Stomach smooth muscle (tissue), 2 donors: ENCODE measurements at regions not wholly inside any gene's neighbourhood (a gene's known extent, or its start where the extent isn't known, plus 50 kb on each side); places are given as distances from the start of the nearest gene placed in this dataset.

Experiments
- H3K27ac ChIP-seq: one replicate; pipeline ENCODE4 v1.7.0; 2013; ENCODE audit warnings: mild to moderate bottlenecking, low read length, inconsistent platforms
- H3K27me3 ChIP-seq, 2 donors: one replicate each; pipeline ENCODE4 v1.7.0; 2013; ENCODE audit warnings: low read length in 2 of 2; ENCODE audit not compliant: insufficient read depth in 2 of 2, control insufficient read depth in 1 of 2
- H3K36me3 ChIP-seq, 2 donors: one replicate each; pipeline ENCODE4 v1.7.0; 2013; ENCODE audit warnings: low read length in 2 of 2; ENCODE audit not compliant: control insufficient read depth in 2 of 2, insufficient read depth in 2 of 2
- H3K4me1 ChIP-seq: one replicate; pipeline ENCODE4 v1.7.0; 2013; ENCODE audit warnings: low read length; ENCODE audit not compliant: control insufficient read depth, insufficient read depth
- H3K4me3 ChIP-seq, 2 donors: one replicate each; pipeline ENCODE4 v1.7.0; 2013; ENCODE audit warnings: low read length in 2 of 2
- H3K9ac ChIP-seq, 2 donors: one replicate each; pipeline ENCODE4 v1.7.0; 2013; ENCODE audit warnings: low read length in 2 of 2, mild to moderate bottlenecking in 1 of 2
- H3K9me3 ChIP-seq, 2 donors: one replicate each; pipeline ENCODE4 v1.7.0; 2013; ENCODE audit warnings: low read length in 2 of 2; ENCODE audit not compliant: control insufficient read depth in 2 of 2
- donor health status: healthy.
- donor health status: Pancreatic carcinoma.

- no peak overlapping the region for H3K27ac ChIP-seq
- no peaks in the 10 kb centered on the region for H3K36me3 ChIP-seq
- H3K9ac ChIP-seq, result no peak overlapping the region
- H3K4me1 ChIP-seq, result peaks cover 2% of the 10 kb centered on the region
- H3K9me3 ChIP-seq, result no peaks in the 10 kb centered on the region
- H3K4me3 ChIP-seq, result no peak overlapping the region
- H3K27me3 ChIP-seq, result no peaks in the 10 kb centered on the region
These were observed 159.7 kb upstream of the SLC1A4 start for GRCh38 chr2:64829525-64829924.

GRCh38 chr2:64831134-64831976 lies 157.8 kb upstream of the SLC1A4 start:
- no peaks in the 10 kb centered on the region for H3K9me3 ChIP-seq
- peaks cover 2% of the 10 kb centered on the region for H3K4me1 ChIP-seq
- no peak overlapping the region for H3K27ac ChIP-seq
- H3K9ac ChIP-seq, result no peak overlapping the region
- no peaks in the 10 kb centered on the region for H3K36me3 ChIP-seq
- H3K4me3 ChIP-seq, result no peak overlapping the region
- no peaks in the 10 kb centered on the region for H3K27me3 ChIP-seq

GRCh38 chr2:64831977-64832328 lies 157.2 kb upstream of the SLC1A4 start:
- no peak overlapping the region for H3K9ac ChIP-seq
- peaks cover 2% of the 10 kb centered on the region for H3K4me1 ChIP-seq
- H3K4me3 ChIP-seq, result no peak overlapping the region
- no peaks in the 10 kb centered on the region for H3K36me3 ChIP-seq
- no peaks in the 10 kb centered on the region for H3K27me3 ChIP-seq
- no peak overlapping the region for H3K27ac ChIP-seq
- no peaks in the 10 kb centered on the region for H3K9me3 ChIP-seq

- H3K4me1 ChIP-seq, result peaks cover 2% of the 10 kb centered on the region
- no peak overlapping the region for H3K27ac ChIP-seq
- H3K27me3 ChIP-seq, result no peaks in the 10 kb centered on the region
- H3K36me3 ChIP-seq, result no peaks in the 10 kb centered on the region
- H3K9ac ChIP-seq, result no peak overlapping the region
- H3K9me3 ChIP-seq, result no peaks in the 10 kb centered on the region
- no peak overlapping the region for H3K4me3 ChIP-seq
These were observed 156.3 kb upstream of the SLC1A4 start for GRCh38 chr2:64832936-64833335.

GRCh38 chr2:64836566-64836965 lies 152.6 kb upstream of the SLC1A4 start:
- Histone ChIP-seq H3K27me3 (no peaks in the 10 kb centered on the region), H3K4me1 (no peaks in the 10 kb centered on the region), H3K9me3 (no peaks in the 10 kb centered on the region), H3K36me3 (no peaks in the 10 kb centered on the region), H3K9ac (no peak overlapping the region), H3K4me3 (no peak overlapping the region), H3K27ac (no peak overlapping the region)

GRCh38 chr2:64837116-64837731 lies 152.0 kb upstream of the SLC1A4 start:
- Histone ChIP-seq H3K4me1 (no peaks in the 10 kb centered on the region), H3K36me3 (no peaks in the 10 kb centered on the region), H3K27ac (no peak overlapping the region), H3K9me3 (no peaks in the 10 kb centered on the region), H3K27me3 (no peaks in the 10 kb centered on the region), H3K9ac (no peak overlapping the region), H3K4me3 (no peak overlapping the region)

- Histone ChIP-seq H3K27ac (no peak overlapping the region), H3K36me3 (no peaks in the 10 kb centered on the region), H3K4me1 (no peaks in the 10 kb centered on the region), H3K9ac (no peak overlapping the region), H3K4me3 (no peak overlapping the region), H3K9me3 (no peaks in the 10 kb centered on the region), H3K27me3 (no peaks in the 10 kb centered on the region)
These were observed 151.1 kb upstream of the SLC1A4 start for GRCh38 chr2:64837925-64838641.

GRCh38 chr2:64838817-64839216 lies 150.4 kb upstream of the SLC1A4 start:
- Histone ChIP-seq H3K9me3 (no peaks in the 10 kb centered on the region), H3K4me1 (no peaks in the 10 kb centered on the region), H3K27ac (no peak overlapping the region)

GRCh38 chr2:64839844-64840243 lies 149.4 kb upstream of the SLC1A4 start:
- H3K27me3 ChIP-seq, result no peaks in the 10 kb centered on the region
- H3K4me1 ChIP-seq, result no peaks in the 10 kb centered on the region
- no peak overlapping the region for H3K27ac ChIP-seq
- H3K9me3 ChIP-seq, result no peaks in the 10 kb centered on the region
- no peak overlapping the region for H3K4me3 ChIP-seq
- no peak overlapping the region for H3K9ac ChIP-seq
- H3K36me3 ChIP-seq, result no peaks in the 10 kb centered on the region

More at GRCh38 chr2:64838817-64839216, 150.4 kb upstream of the SLC1A4 start:
- Histone ChIP-seq H3K36me3 (no peaks in the 10 kb centered on the region), H3K4me3 (no peak overlapping the region), H3K27me3 (no peaks in the 10 kb centered on the region), H3K9ac (no peak overlapping the region)

GRCh38 chr2:64840426-64840881 lies 148.7 kb upstream of the SLC1A4 start:
- Histone ChIP-seq H3K9ac (no peak overlapping the region), H3K36me3 (no peaks in the 10 kb centered on the region), H3K27ac (no peak overlapping the region), H3K4me3 (no peak overlapping the region), H3K9me3 (no peaks in the 10 kb centered on the region), H3K4me1 (peaks cover 1% of the 10 kb centered on the region), H3K27me3 (no peaks in the 10 kb centered on the region)
